ENCODE measurements at regions not wholly inside any gene's neighbourhood (a gene's known extent, or its start where the extent isn't known, plus 50 kb on each side); places are given as distances from the start of the nearest gene placed in this dataset.
"Not testable (repeated sequence)": the region's sequence is repeated elsewhere in the genome, so short reads cannot be mapped to it uniquely, and the experiment has no call there.

DNA sequence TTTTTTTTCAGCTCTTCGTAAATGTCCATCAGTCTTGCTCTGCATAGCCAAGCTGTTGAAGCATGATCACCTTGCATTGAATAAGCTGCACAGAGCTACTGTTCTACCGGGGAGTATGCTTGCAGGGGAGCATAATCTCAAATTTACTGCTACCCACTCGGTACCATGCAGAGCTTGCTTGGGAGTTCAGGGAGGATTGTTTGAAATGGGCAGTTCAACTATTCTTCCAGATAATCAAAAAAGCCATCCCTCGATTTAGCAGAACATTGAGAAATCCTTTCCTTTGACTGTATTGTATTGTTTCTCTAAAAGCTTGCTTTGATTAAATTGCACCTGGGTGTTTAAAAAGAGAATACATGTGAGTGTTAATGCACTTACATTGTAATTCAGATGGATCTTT is 332.6 kb downstream of the UTRN start:
- no peak for DNase-seq (ENCODE audit: low spot score)

DNA sequence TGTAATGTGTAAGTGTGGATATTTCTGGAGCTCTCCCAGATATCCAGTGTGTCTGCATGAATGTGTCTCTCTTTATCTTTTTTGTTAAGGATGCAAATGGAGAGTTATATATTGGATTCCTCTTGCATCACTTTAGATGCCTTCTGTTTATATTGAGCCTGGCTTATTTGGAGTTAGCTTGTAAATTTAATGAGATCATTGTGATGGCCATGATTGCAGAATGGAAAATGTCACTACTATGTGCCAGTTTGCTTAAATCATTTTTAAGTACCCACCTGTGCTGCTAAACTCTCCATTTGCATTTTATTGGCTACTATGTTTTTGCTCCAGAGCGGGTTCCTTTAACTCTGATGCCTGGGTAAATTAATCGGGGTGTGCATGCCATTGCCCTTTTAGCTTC is 334.8 kb downstream of the UTRN start:
- DNase-seq (ENCODE audit: low spot score) = no peak

DNA sequence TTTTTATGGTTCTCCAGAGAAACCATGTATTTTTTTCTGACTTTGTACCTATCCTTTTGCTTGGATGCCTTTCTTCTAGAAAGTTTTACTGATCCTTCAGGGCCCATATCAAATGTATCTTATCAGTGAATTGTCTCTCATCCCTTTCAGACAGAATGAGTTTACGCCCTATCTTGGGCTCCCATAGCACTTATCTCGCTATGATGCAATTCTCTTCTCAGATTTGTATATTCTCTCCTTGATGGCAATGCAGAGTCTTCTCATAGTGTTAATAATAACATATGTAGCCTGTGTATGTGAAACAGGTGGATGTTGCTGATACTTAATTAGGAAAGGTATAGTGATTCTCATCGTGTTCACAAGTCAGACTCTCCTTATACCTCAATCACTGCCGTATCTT is 336.2 kb downstream of the UTRN start:
- DNase-seq (ENCODE audit: low spot score) = no peak

DNA sequence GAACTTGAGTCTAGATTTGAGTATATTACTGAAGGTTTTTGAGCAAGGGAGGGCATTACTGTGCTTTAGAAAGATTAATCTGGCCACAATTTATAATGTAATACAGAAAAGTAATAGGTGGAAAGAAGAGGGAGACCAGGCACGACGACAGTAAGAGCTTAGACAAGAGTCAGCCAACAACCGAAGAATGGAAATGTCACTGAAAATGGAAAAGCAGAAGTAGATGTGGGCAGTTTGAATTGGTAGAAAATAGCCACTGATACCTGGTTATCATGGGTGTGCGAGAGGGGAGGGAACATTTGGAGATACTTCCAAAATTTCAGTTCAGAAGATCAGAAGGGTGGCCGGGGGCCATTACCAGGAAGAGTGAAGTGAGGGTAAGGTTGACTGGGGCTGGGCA is 339.1 kb downstream of the UTRN start:
- no peak for DNase-seq (ENCODE audit: low spot score)

DNA sequence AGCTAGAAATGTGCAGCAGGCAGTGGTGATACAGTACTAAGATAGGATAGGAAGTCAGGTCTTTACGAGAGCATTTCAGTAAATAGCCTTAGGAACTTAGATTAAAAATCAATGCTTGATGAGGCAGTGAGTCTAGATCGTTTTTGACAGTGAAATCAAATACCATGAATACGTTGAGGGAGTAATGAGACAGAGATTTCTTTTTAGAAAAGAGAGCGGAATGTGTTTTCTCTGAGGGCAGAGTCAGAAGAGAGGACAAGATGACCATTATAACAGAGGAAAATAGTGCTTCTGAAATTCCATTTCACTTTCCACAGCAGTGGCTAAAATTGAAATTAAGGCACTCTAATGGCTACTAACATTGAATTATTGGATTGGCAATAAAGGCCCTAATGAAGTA is 339.6 kb downstream of the UTRN start:
- DNase-seq (ENCODE audit: low spot score) = no peak

DNA sequence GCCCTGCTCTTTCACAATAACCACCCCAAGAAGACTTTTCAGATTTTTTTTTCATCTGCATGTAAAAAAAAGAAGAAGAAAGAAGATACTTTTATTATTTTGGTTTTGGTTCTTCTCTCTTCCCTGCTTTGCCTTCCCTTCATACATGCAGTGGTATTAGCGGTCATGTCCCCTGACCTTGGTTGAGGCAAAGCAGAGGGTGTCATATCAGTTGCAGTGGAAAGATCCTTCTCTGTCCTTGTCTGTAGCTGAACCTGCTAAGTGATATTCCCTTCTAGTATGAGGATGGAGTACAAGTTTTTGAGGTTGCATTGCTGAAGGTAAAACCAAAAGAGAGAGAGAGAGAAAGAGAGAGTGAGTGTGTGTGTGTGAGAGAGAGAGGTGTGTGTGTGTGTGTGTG is 345.7 kb downstream of the UTRN start:
- no peak for DNase-seq (ENCODE audit: low spot score)

DNA sequence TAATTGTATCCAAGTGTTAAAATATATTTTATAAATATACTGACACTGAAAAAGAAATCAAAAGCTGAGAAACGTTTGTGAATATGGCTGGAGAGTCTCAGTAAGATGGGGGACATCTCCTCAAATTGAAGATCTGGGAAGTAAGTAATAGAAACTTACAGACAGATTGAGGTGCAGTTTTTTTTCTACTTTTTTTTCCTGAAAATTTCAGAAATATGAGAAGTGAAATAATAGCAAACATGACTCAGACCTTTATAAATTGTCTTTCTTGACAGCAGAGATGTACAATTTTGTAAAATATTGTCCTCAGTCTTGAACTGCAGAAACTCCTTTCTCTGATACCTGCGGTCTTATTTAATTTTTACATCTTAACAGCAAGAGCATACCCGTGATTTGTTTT is 347.1 kb downstream of the UTRN start:
- DNase-seq (ENCODE audit: low spot score) = no peak

DNA sequence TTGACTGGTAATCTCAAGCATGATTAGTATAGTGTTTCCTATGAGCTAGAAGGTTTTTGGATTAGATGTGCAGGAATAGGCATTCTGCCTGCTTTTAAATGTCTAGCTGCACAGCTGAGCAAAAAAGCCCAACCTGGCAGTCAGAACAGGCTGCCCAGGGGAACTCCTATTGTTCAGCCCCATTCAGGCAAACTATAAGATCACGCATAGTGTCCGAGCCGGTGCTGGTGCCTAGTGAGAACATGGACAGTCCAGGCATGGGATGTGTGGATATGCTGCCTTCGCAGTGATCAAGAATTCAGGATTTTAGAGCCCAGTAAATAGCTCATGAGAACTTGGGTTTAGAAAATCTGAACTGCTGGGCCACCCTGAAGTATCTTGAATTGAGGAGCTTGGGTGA is 348.8 kb downstream of the UTRN start:
- no peak for DNase-seq (ENCODE audit: low spot score)

DNA sequence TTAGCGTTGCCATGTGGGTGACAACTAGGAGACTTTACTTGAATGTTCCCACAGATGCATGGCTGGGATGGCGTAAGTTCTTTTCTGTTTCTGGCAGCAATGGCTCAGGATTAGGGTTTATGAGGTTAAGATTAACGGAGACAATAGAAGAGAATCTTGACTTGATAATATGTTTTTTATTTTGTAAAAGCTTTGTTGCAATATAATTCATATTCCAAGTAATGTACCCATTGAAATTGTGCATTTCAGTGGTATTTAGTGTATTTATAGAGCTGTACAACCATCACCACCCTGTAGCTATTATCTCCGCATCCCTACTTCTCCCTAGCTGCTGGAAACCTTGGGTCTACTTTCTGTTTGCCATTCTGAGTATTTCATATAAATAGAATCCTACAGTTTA is 349.2 kb downstream of the UTRN start:
- DNase-seq (ENCODE audit: low spot score) = no peak

DNA sequence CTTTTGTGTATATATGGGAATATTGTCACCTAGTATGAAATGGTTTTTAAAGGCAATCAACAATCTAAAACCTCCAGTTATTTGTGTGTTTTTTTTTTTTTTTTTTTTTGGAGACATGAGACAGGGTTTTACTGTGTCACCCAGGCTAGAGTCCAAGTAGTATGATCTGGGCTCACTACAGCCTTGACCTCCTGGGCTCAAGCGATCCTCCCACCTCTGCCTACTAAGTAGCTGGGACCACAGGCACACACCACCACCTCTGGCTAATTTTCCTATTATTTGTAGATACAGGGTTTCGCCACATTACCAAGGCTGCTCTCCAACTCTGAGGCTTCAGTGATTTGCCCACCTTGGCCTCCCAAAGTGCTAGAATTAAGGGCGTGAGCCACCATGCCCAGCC is 349.9 kb downstream of the UTRN start:
- no peak for DNase-seq (ENCODE audit: low spot score)

DNA sequence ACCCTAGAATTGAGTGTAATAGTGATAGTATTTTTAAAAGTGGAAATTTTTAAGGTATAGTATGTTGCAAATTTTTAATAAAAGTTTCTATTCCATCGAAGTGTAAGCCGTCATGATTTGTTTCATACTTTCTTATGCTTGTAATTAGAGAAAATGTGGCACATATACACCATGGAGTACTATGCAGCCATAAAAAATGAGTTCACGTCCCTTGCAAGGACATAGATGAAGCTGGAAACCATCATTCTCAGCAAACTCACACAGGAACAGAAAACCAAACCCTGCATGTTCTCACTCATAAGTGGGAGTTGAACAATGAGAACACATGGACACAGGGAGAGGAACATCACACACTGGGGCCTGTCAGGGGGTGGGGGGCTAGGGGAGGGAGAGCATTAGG is 350.9 kb downstream of the UTRN start:
- not testable (repeated sequence) for DNase-seq (ENCODE audit: low spot score)

DNA sequence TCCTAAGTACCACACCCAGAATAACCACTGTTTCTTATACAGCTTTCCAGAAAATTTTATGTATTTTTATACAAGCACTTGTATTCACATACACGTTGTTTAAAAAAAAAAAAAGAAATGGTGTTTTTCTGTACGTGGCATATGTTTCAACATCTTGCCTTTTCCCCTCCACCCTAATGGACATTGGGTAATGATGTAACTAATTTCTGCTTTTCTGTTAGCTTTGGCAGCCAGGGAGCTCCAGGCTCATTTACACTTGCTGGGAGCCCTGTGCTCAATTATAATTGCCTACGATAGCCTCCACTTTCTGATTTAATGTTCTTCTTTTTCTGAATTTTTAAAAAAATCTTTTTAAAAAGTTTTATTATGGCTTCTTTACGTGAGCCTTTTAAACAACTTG is 352.4 kb downstream of the UTRN start:
- DNase-seq (ENCODE audit: low spot score) = no peak

DNA sequence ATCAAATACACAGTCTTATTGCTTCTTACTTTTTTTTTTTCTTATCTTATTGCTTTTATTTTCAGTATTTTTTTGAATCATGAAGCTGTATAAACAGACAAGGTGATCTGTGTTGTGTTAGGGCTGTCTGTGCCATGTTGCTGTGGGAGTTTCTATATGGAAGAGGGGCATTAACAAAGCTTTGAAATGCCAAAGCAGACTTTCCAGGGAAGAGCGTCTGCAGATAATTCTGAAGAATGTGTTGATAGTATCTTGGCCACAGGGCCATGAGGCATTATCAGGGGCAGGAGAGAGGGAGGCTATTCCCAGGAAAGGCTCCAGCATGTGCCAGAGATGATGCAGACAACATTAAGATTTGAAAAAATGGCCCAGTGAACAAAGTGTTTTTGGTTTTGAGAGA is 354.5 kb downstream of the UTRN start:
- DNase-seq (ENCODE audit: low spot score) = no peak

DNA sequence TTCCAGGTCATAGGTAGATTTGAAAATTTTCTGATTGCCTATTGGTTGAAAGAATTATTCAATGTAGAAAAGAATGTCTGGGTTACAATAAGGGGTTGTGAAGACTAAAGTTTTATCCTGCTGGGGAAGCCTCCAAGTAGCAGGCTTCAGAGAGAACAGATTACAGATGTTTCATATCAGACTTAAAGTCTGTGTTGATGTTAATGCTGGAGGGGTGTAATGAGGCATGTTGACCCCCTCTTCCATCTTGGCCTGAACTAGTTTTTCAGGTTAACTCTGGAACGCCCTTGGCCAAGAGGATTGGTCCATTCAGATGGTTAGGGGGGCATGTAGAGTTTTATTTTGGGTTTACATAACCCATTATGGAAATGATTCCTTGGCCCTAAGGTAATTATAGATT is 356.2 kb downstream of the UTRN start:
- DNase-seq (ENCODE audit: low spot score) = no peak

DNA sequence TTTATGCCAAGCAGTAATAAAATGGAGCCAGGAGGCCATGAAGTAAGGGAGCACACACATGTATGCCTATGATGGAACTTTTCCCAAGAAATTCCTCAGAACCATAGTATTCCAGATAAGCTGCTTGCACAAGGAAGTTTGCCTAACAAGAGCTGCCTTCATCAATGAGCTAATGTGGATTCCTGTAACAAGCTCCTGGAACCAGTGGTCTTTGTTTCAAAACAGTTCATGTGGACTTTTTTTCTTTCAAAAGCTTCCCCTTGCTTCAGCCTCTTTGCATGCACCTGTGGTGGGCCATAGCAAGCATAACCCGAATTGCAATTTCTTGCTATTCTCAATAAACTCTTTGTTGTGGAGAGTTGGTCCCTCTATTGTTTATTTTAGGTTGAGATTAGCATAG is 359.6 kb downstream of the UTRN start:
- no peak for DNase-seq (ENCODE audit: low spot score)

DNA sequence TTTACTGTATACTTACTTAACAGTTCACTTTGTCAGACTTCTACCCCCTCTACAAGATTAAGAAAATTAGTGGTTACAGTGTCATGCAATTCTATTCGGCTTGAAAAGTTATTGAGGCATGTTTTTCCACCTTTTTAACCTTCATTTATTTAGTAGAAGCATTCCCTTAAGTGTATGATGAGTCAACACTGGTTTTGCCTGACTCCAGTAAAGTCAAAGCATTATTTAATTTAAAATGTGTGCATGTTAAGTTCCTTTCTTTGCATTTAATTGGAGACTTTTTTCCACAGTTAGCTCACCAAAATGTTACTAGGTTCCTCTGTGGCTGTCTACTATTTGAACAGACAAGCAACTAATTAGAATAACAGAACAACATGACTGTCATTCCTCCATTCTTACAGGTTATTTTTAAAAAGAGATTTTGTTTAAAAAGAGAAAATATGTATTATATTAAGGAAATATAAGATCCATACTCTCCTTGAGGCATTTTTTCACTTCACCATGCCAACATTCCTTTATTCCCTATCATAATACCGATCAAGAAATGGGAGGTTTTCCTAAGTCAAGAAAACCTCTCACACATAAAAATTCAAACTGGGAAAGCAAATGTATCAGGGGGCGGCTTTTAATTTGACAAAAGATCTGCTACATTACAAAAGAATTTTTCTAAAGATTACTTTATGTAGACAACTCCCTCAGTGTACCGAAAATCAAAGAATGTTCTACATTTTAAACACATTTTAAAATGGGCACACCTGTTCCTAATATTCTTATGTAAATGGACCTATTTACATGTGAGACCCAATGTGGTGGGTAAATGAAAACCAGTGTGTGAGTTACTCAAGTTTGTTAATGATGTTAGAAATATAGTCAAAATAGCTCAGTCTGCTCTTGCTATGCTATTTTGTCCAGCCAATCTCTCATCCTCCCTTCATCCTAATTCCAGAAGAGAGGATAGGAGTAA is 361.2 kb downstream of the UTRN start:
- no peak for DNase-seq (ENCODE audit: low spot score)

DNA sequence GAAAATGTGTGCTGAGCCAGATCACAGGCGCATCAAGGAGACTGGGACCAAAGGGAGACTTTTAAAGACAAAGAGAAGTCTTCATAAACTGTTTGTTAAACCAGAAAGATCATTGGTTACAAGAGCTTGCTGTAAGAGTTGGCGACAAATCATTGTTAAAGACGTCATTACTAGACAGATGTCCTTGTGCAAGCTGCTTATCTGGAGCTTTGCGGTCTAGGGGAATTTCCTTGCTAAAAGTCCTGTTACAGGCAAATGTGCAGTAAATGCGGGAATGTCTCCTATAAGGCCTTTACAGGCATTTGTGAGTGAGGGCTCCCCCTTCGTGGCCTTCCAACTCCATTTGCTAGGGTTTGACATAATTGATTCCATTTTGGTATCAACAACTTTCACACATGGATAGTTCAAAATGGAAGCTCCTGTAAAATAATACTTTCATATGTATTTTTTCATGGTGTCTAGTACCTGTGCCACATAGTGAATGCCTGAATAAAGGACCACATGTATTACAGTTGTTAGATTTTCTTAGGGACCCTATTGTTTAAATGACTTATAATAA is 362.4 kb downstream of the UTRN start:
- no peak for DNase-seq (ENCODE audit: low spot score)

DNA sequence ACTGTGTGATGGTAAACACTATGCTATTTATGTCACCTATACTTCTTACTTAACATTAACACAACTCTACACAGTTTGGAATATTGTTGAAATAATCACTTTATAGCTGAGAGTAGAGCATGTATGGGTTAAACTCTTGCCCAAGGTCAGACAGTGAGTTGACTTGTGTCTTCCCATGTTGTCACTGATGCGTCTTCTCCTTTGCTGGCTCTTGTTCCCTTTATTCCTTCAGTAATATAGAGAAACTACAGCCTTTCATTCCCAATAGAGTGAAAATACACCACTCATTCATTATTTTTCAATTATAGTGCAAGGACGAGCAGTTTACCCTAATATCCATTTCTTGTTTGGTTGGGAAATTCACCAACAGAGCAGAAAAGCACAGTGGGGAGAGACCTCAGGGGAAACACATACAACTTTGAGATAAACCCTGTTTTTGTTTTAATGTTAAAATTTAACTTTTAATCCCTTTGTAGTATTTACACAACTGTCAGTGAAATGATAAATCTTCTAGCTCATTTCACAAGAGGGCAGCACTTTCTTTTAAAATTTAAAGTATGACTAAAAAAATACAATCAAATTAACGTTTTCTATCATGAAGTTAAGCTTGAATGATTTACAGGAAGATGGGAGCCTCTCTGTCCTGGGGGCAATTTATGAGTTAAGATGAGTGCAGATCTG is 363.0 kb downstream of the UTRN start:
- no peak for DNase-seq (ENCODE audit: low spot score)

DNA sequence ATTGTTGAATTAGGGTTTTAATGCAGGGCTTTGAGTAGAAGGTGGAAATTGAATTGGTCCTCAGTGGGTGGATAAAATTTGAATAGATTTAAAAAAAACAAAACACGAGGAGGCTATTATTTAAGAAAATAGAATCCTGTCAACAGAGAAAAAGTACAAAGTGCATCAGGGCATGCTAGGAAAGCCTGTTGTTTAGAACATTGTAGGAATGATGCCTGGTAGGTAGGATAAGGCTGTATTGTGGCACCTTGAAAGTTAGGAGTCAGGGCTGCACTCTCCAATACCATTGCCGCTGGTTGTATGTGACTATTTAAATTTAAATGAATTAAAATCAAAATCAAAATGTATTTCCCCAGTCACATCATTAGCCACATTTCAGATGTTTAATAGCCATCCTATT is 363.9 kb downstream of the UTRN start:
- DNase-seq (ENCODE audit: low spot score) = no peak

DNA sequence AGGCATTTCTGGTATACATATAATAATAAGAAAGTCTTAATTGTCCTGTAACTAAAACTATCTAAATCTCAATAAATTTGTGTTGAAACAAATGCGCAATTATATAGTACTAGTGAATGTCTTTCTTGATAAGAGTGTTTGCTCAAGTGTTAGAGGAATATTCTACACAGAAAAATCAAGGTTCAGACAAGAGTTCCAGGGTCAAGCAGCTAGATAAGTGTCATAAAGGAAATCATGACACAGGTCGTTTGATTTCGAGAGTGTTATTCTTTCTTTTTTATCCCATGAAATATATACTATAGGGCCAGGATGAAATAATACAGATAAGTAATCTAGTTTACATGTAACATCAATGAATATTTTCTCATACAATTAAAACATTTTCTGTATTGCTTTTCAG is 366.1 kb downstream of the UTRN start:
- DNase-seq (ENCODE audit: low spot score) = no peak

DNA sequence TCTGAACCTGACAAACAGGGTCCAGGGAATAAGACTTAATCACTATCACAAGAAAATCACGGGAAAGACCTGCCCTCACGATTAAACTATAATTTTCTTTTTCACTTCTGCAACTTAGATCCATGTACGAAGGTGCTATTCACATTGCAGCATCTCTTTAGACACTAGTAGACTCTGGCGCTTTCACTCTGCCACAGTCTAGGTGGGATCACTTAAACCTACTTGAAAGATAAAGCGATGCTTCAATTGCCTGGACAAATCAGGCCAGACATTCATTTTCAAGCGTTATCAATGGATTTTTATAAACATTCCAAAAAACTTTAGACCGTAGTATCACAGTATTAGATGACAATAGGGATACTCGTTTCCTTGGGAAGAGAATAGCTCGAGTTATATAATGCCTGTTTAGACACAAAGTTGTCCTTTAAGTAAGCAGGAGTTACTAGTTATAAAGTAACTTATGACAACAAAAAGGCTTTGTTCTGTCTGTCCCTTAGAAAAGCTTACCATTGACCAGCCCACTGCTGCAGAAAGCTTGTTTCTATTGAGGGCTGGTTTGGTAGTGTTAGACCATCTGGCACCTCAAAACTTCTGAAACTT is 367.3 kb downstream of the UTRN start:
- no peak for DNase-seq (ENCODE audit: low spot score)

DNA sequence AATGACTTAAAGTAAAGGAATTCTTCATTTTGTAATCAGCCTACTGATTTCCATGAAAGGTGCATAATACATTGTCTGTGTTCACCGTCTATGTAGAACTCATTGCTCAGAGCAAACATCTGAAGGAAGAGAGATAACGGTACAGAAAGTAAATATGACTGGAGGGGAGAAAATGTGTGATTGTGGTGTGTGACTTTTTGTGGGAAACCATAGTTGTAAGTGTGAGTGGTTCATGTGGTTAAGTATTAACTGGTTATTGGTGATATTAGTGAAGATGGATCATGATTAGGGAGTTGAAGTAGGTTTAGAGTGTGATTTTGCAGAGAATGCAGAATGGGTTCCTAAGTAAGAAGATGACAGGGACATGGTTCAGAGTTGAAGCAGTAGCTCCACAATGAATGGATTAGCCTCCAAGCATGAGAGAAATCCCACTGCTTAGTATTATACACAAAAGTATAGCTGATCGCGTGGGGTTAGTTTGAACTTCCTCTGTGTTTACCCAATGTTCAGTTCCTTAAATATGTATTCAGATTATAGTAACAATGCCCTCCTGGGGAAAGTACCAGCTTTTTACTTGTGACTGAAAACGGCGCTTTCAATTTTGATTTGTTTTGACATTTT is 368.9 kb downstream of the UTRN start:
- DNase-seq (ENCODE audit: low spot score) = no peak
